Left colon (tissue), 2 donors: ENCODE measurements at regions not wholly inside any gene's neighbourhood (a gene's known extent, or its start where the extent isn't known, plus 50 kb on each side); places are given as distances from the start of the nearest gene placed in this dataset.
"Not testable (repeated sequence)": the region's sequence is repeated elsewhere in the genome, so short reads cannot be mapped to it uniquely, and the experiment has no call there.

Experiments
- ATAC-seq: fragments of 200-7000 bp; cut with Tn5 transposase; one replicate; pipeline ENCODE4 v1.9.1; 2020; ENCODE audit warnings: mild to moderate bottlenecking, moderate library complexity
- DNase-seq, 2 donors: peaks; one replicate each; pipeline ENCODE4 v3.0.0-alpha.2; 2020
- intact Hi-C, 2 donors: fragments of 100-400 bp; cut with DNase I in 1 of 2; cut with micrococcal nuclease in 1 of 2; formaldehyde crosslinking; loops; one replicate each; pipeline versions ENCODE4 v1.11.2 to v1.14.0; 2022; cut with DNase I, micrococcal nuclease
- donor health status: DM: no; HTN: no; CAD: no.
- donor health status: DM: yes; HTN: yes; CAD: no.

DNA sequence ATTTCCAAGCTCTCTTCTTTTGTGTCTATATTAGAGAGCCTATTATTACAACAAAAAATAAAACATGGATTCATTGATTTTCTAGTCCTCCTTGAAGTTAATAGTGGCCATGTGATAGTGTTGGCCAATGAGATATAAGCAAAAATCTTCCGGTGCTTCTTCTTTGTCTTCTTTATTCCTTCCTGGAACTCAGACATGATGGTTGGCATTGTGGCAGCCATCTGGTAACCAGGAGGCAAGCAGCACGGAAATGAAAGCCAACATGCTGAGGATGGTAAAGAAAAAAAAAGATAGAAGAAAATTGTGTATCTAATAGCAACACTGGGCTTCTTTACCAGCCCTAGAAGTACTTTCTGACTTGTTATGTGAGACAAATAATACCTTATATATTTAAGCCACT is 50.8 kb upstream of the SEL1L start:
- intact Hi-C loops: no loop called here
- ATAC-seq: no peak
- no peak for DNase-seq

DNA sequence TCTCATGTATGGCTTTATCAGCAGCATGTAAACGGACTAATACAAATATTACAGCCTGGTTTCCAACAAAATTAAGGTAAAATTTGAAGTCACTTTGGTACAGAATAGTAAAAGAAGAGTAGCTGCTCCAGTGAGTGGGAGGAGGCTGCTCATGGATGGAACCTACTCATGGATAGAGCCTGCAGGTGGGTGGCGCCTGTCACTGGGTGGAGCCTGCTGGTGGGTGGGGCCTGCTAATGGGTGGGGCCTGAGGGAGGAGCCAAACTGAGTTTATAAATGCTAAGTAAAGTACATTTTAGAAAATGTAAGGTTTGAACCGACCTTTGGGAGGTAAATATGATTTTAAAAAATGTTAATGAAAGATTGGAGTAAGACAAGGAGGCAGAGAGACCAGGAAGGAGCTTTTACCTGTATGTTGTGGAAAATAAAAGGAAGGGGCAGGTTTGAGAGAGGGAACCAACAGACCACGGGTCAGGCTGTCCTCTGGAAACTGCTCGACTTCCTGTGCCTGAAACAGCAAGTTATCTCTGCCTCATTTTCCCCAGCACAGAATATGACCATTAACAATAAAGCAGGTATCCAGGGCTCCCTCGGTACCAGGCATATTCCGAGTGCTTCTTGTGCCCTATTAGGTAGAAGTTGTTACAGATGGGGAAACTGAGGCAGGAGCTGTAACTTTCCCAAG is 55.9 kb upstream of the SEL1L start:
- intact Hi-C loops: no loop called here
- ATAC-seq (no peak), DNase-seq (no peak)

DNA sequence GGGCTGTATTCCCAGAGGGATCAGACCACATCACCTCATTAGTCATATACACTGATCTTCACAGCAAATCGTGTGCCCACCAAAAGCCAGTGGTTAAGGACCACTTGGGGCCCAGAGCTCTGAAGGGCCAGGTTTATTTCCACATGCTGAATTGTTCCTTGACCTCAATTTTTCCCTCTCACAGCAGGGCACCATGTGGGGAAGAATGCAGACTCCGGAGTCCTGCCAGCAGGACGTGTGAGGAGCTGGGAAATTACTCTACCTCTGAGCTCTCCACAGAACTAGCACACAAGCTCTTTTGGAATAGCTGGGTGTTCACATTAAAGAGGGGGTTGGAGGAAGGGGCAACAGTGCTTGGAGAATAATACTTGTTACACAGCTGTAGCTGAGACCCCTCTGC is 57.6 kb upstream of the SEL1L start:
- DNase-seq: no peak

DNA sequence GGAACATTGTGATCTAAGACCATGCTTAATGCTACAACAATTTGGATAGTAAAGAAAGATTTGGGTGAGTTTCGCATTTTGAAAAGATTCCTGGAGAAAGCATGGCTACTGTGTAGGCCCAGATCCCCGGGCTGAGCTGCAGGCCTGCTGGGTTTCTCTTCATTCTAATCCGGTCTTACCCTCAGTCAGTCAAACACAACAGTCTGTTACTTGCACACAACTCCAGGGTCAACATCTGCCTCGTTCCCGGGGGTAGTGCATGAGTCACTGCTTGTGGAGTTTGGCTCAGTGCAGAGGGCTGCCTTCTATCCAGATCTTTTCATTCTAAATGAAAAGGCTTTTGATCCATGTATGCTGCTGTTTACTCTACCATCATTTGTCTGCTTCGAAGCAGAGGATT is 60.4 kb upstream of the SEL1L start:
- intact Hi-C loops: no loop called here
- DNase-seq (no peak), ATAC-seq (no peak)

More for the DNA sequence above, 57.6 kb upstream of the SEL1L start:
- intact Hi-C loops: no loop called here
- no peak for ATAC-seq

DNA sequence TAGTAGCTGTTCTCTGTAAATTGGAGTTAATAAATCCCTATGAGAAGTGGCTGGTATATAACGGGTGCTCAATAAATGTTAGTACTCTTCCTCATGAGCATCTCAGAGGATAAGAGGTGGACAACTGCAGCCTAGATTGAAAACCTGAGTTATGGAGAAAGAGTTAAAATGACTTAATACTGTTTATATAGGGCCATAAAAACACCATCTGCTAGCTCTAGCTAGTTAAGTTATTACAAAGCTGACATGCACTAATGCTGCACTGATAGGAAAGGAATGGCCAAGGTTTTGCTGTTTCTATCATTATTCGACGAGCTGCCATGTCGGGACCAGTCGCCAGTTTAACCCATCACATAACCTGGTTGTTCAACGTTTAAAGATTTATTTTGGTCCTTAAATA is 72.0 kb upstream of the SEL1L start:
- ATAC-seq (no peak), DNase-seq (no peak)
- intact Hi-C loops: no loop called here

DNA sequence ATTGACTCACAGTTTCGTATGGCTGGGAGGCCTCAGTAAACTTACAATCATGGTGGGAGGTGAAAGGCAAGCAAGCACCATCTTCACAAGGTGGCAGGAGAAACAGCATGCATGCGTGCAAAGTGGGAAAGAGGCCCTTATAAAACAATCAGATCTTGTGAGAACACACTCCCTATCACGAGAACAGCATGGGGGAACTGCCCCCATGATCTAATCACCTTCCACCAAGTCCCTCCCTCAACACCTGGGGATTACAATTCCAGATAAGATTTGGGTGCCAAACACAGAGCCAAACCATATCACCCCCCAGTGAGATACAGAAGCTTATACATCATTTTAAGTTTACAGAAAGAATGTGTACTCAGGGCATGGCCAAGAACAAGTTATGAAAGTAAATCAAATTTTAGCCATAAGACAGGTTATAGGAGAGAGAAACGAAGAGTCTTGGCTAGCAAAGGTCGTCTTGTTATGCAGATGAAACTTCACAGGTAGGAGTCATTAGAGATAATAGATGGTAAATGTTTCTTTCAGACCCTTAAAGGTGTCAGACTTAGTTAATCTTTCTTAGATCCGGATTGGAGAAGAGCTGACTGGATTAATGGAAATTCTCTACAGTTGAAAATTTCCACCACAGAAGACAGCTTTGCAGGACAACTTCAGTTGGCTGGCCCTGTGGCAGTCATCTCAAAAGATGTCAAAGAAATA is 79.8 kb upstream of the SEL1L start:
- ATAC-seq (no peak), DNase-seq (no peak)
- intact Hi-C loops: no loop called here

DNA sequence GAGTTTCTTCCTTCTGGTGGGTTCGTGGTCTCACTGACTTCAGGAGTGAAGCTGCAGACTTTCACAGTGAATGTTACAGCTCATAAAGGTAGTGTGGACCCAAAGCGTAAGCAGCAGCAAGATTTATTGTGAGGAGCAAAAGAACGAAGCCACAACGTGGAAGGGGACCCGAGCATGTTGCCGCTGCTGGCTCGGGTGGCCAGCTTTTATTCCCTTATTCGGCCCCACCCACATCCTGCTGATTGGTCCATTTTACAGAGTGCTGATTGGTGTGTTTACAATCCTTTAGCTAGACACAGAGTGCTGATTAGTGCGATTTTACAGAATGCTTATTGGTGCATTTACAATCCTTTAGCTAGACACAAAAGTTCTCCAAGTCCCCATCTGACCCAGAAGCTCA is 80.6 kb upstream of the SEL1L start:
- intact Hi-C loops, ATAC-seq: not testable (repeated sequence)

DNA sequence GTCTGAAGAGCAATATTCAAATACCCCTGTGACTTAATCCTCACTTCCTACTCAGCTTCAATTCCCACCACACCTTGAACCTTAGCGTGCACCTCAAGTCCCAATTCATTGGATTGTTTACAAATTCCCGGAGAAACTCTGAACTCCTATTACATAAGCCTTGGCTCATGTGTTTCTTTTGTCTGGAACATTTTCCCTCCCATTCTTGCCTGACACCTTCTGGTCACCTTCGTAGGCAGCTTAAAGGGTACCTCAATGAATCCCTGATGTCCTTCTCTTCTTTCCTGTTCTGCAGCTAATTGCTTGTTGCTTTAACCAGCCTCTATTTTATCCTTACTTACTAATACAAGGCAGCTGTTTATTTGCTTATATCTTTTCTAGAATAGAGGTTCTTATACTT is 85.0 kb upstream of the SEL1L start:
- DNase-seq (no peak), ATAC-seq (no peak)
- intact Hi-C loops: no loop called here

More for the DNA sequence above, 80.6 kb upstream of the SEL1L start:
- not testable (repeated sequence) for DNase-seq

DNA sequence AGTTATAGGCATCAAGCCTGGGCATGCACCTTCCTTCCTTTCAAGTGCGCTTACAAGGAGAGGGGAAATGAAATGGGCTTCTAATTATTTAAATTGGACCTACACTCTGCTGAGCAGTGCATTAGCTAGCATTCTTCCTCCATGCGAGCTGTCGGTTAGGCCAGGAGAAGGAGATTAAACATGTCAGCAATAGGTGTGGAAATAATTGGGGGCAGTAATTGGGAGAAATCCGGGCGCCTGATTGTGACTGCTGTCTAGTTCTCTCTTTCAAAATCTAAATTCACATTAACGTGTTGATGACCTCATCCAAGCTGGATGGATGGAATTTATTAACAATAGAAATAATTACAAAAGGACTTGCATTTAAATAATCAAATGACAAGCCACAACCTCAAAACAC is 86.2 kb upstream of the SEL1L start:
- intact Hi-C loops: no loop called here
- no peak for ATAC-seq

DNA sequence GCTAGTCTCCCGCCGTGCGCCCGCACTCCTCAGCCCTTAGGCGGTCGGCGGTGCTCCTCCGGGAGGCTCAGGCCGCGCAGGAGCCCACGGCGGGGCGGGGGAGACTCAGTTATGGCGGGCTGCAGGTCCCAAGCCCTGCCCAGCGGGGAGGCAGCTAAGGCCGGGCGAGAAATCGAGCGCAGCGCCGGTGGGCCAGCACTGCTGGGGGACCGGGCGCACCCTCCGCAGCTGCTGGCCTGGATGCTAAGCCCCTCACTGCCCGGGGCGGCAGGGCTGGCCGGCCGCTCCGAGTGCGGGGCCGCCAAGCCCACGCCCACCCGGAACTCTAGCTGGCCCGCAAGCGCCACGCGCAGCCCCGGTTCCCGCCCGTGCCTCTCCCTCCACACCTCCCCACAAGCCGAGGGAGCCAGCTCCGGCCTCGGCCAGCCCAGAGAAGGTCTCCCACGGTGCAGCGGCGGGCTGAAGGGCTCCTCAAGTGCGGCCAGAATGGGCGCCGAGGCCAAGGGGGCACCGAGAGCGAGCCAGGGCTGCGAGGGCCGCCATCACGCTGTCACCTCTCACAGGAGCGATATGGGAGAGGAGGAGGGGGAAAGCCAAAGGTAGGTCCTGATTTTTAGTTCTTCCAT is 90.2 kb upstream of the SEL1L start:
- ATAC-seq, DNase-seq, intact Hi-C loops: not testable (repeated sequence)

More for the DNA sequence above, 86.2 kb upstream of the SEL1L start:
- no peak for DNase-seq

DNA sequence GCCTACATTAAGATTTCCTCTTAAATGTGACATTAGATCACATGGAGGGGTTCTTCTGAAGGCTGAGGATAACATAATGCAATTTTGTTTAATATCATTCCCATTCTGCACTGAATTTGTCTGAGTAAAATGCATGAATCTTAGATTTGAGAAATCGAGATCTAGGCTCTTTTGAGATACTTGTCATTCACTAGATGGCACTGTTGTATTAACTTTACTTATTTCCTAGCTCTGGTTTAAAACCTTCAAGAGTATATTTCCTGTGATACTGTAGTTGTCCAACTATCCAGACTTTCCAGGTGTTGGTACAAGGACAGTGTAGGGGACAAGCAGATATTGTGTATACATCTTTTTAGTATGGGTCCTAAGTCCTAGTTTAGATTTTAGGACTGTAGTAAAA is 91.7 kb upstream of the SEL1L start:
- DNase-seq (no peak), ATAC-seq (no peak)
- intact Hi-C loops: no loop called here

DNA sequence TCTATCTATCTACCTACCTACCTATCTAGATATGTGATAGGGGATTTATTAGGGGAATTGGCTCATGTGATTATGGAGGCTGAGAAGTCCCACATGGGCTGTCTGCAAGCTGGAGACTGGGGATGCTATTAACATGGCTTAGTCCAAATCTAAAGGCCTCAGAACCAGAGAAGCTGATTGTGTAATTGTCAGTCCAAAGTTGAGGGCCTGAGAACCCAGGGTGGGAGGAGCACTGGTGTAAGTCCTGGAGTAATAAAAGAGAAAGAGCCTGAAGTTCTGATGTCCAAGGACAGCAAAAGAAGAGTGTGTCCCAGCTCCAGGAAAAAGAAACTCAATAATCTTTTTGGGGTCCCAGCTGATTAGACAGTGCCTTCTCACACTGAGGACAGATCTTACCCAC is 98.5 kb upstream of the SEL1L start:
- intact Hi-C loops: no loop called here
- ATAC-seq (no peak), DNase-seq (no peak)

DNA sequence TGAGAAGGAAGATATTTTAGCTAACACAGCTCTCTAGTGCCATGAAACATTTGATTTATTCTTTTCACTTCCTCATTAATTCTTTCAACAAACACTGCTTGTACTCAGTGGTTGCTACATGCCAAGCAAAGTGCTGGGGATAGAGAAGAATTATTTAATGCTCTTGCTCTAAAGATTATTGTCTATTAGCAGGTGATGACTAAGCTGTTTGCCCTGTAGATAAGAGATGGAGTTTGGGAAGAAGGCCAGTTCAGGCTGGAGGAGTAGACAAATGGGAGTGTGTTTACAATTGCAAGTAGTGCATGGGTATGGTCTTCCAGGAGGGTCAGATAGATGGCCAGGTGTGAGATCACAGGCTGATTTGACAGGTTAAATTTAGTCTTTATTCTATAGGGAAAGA is 99.8 kb upstream of the SEL1L start:
- intact Hi-C loops: no loop called here
- ATAC-seq (no peak), DNase-seq (no peak)

DNA sequence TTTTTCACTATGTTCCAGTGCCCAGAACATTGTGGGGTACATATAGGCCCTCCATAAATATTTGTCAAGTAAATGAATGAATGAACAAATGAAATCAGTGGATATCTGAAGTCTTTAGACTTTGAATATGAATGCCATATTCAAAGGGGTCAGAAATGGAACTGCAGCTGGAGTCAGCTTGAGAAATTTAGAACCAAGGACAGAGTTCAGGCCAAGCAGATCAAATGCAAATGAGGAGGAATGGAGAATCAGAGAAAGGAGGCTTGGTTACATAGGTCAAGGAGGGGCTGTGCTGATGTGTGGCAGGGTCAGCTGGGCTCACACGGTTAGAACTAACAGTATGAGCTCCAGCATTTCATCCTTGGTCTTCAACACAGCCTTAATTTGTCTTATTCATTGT is 104.0 kb upstream of the SEL1L start:
- ATAC-seq: no peak
- no peak for DNase-seq
- intact Hi-C loops: no loop called here

DNA sequence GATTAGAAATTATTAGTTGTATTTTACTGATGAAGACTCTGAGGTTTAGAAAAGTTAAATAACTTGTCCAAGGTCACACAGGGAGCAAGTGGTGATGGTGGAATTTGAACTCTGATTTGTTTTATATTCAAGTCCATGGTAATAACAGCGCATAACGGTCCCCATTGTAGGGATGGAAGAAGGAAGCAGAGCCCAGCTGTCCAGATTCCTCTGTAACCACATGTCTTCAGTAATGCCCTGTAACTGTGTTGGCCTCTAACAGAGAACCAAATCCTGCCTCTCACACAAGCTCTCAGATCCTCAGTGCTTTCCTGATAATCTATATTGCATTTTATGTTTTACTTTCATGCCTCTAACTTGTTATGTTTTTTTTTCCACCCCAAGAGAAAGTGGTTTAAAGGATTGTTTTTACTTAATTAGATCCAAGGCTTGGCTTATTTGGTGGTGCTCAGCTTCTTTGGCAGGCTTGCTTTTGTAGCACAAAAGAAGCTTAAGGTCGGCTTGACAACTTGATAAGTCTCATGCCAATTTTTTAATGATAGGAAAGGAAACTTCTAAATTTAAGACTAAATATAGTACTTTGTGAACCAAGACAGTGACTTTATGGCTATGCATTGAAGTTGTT is 105.1 kb upstream of the SEL1L start:
- ATAC-seq (no peak), DNase-seq (no peak)
- intact Hi-C loops: no loop called here

DNA sequence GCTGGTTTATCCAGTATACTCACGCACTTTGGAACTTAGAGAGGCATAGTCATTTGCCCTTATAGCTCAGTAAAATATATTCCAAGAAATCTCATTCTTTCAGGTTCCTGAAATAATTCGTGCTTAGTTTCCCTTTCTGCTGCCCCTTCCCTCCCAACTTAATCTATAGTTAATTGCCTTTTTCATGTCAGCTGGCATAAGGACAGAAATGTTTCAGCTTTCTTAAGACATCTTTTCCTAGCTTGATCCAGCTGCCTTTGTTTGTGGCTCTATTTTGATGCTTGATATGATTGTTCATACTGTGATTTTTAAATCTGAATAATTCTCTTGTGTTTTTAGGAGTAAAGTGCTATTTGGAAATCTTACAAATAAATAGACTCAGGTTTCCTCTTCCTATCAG is 120.0 kb upstream of the SEL1L start:
- DNase-seq (no peak), ATAC-seq (no peak)
- intact Hi-C loops: no loop called here

DNA sequence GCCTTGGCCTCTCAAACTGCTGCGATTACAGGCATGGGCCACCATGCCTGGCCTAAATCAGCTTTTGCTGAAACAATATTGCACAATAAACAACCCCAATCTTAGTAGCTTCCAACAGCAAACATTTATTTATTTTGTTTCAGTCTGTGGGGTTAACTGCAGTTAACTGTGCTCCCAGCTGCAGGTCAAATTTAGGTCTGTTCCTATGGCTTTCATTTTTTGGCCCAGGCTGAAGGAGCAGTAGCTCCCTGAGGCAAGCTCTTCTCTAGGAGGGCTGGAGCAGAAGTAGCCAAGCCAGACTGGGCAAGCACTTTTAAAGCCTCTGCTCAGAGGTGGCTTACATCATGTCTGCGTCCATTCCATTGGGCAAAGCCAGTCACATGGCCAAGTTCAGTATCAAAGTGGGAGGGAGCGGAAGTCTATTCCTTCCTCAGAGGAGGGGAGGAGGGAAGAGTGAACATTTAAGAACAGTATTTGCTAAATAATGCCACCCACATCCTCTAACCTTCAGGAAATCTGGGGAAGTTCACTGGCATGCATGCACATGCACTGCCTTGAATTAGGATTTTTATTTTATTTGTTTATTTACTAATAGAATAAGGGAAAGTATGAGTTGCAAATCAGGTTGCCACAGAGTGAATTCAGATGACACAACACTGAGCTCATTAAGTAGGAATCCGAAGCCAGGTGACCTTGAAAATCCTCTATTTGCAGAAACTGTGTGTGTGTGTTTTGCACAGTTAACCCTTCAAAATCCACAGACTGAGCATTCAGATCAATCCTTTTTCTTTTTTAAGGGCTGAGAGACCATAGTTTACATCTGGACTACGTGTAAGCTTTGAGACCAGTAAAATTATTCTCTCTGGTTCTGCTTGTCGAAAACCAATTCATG is 122.0 kb upstream of the SEL1L start:
- ATAC-seq (no peak), DNase-seq (no peak)
- intact Hi-C loops: no loop called here

DNA sequence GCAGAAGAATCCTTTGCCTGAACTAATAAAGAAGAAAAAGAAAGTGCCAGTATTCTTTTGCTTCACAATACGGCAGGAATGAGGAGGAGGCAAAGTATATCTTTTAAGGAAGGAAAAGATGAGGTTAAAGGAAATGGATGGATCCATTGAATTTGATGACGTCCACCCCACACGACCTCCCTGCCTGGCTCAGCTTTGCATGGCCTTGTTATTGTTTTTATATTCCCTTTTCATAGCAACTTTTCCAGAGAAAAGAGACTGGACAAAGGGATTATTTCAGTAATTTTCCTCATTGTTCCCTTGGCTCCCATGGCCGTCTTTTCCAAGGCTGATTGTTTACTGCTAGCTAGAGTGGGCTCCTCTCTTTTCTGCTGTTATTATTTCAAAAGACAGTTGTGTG is 123.2 kb upstream of the SEL1L start:
- ATAC-seq: no peak
- intact Hi-C loops: no loop called here
- DNase-seq: no peak

DNA sequence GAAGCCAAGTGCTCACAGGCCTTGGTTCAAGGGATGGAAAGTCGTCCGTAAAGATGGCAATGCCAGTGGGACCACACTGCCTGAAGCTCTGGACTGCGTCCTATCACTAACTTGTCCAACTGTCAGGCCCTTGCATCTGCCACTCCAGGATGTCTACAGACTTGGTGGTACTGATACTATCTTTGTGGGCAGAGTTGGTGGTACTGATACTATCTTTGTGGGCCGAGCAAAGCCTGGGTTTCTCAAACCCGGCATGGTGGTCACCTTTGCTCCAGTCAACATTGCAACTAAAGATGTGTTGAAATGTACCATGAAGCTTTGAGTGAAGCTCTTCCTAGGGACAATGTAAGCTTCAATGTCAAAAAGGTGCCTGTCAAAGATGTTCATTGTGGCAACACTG is 128.4 kb upstream of the SEL1L start:
- ATAC-seq: no peak
- no peak for DNase-seq
- intact Hi-C loops: no loop called here
